ENCODE measurements at regions not wholly inside any gene's neighbourhood (a gene's known extent, or its start where the extent isn't known, plus 50 kb on each side); places are given as distances from the start of the nearest gene placed in this dataset.

DNA sequence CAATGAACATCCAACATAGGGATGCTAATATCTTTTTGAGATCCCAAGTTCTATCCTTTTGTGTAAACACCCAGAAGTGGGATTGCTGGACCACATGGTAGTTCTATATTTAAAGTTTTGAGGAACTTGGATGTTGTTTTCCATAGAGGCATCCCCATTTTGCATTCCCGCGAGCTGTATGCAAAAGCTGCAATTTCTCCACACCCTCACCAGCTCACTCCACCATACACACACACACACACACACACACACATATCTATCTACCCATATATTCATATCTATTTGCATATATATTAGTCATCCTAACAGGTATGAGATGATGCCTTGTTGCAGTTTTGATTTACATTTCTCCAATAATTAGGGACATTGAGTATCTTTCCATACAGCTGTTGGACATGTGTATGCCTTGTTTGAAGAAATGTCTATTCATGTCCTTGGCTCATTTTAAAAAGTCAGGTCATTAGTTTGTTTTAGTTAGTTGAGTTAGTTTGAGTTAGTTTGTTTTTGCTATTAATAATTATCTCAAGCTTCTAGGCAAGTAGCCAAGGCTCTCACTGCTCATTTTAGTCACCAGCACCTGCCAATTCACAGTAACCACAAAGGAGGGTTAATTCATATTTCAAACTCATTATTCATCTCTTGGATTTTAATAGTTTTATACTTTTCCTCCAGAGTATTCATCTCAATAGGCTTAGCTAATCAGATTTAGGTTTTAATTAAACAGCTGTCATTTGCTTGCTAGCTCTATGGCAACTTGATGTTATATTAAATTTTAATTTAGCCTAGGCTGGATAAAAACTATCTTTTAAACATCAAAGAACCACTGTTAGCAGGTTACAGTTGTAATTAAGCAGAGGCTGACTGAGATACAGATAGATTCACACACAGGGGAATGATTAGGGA, 1435.9 kb upstream of the TMEM132C start:
- TF ChIP-seq ESRRA (IDR thresholded peaks at IDR 0.05; ENCODE audit: low read length) (no peak), ZBED1 (IDR thresholded peaks at IDR 0.05; ENCODE audit: borderline replicate concordance) (no peak)
